GM19035 (cell line): ENCODE measurements at regions not wholly inside any gene's neighbourhood (a gene's known extent, or its start where the extent isn't known, plus 50 kb on each side); places are given as distances from the start of the nearest gene placed in this dataset.

Experiments
- ATAC-seq: cut with Tn5 transposase; IDR thresholded peaks from one replicate; pipeline ENCODE4 v1.9.1; 2021; ENCODE audit not compliant: unreplicated experiment

- ATAC-seq: no peak
Observed at GRCh38 chr4:153137159-153137558, 67.1 kb upstream of the TRIM2 start.

DNA sequence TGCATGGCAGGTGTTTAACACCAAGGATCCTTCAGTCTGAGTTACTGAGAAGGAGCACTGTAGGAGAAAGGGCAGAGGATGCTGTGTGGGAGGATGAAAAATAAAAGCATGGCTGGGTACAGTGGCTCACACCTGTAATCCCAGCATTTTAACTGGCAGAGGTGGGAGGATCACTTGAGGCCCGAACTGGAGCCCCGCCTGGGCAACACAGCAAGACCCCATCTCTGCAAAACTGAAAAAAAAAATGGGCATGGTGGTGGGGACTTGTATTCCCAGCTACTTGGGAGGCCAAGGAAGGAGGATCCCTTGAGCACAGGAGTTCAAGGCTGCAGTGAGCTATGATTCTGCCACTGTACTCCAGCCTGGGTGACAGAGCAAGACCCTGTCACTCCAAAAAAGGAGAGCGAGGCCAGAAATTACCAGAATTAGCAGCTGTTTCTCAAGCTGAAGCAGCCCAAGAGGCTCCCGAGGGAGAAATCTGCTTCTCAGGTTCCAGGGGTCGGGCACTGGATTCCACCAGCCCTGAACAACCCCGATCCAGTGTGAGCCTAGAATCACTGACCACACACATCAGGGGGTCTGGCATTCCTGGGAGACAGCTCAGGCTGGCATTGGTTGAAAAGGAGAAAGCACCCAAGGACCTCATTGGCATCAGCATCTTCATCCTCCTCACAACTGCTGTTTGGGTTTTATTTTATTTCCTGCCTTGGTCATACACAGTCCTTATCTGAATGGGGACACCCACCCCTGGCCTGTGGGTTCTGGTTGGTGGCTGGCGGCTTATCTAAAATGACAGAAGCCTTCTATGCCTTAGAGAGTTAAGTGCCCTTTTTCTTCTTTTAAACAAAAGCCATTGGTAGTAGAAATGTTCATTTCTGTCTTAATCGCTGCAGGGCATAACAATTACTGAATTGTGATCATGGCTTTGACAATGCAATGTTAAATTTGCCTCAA is 66.3 kb upstream of the TRIM2 start:
- no peak for ATAC-seq

GRCh38 chr4:153138736-153139135 is 65.5 kb upstream of the TRIM2 start:
- no peak for ATAC-seq

GRCh38 chr4:153140294-153140693 is 63.9 kb upstream of the TRIM2 start:
- no peak for ATAC-seq

DNA sequence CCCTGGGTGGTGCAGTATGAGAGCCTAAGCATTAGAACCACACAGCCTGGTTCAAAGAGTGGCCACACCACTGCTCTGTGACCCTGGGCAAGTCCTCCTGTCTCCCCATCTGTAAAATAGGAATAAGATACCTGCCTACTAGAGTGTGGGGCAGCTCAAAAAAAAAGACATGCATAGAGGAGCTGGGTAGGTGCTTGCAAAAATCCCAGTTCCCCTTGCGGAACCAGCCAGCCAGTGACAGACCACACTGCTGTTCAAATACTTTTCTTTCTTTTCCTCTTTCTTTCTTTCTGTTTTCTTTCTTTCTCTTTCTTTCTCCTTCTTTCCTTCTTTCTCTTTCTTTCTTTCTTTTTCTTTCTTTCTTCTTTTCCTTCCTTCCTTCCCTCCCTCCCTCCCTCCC is 63.0 kb upstream of the TRIM2 start:
- ATAC-seq: no peak

DNA sequence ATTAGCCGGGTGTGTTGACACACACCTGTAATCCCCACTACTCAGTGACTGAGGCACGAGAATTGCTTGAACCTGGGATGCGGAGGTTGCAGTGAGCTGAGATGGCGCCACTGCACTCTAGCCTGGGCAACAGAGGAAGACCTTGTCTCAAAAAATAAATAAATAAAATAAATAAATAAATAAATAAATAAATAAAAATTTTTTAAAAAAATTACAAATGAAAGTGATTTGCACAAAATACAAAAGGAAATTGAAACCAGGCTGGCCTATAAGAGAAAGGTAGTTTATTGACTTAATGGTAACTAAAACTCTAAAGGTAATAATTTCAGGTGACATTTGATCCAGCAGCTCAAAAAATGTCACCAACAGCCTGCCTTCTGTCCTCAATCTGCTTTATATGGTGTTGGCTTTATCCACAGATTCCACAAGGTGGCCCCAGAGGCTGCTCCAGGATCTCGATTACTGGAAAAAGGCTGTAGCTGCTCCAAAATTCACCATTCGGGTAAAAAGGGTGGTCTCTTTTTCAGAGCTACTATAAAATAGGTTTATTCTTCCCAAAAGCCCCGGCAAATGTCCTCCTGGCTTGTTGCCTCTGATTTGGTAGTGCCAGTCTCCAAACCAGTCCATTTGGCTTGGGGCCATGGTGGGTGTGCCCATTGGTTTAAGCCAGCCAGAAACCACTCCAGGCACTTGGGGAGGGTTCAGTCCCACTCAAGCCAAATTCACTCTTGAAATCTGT is 61.4 kb upstream of the TRIM2 start:
- no peak for ATAC-seq

DNA sequence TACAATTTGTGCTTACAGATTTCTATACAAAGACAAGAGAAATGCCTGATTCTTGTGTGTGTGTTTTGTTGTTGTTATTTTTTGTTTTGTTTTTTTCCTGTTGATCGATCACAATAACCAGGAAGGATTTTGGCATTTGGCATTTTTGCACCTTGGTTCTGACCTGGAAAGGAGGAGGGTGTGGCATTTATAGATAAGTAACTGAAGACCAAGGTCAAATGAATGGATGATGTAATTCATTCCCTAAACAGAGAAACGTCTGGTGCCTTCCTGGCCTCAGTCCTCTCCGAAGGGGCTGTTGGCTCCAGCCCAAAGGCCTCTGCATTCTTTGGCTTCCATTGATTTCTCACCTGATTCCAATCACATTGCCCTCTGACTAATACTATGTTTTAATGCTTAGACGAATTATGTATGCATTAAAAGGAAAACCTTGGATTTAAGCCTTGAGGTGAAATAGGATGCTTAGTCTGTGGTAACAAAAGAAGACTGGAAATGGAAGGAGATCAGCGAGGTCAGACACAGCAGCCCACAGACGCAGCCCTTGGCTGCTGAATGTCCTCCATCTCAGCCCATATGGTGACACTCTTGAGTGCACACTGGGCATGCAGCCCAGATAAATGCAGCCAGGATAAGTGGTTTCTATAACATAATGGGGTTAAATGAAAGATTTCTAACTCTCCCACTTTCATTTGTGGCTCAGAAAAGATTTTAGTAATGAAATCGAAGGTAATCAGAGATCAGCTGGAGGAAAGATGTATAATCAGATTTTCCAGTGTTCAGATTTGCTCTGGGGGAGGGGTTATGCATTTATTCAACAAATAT is 60.5 kb upstream of the TRIM2 start:
- no peak for ATAC-seq

- ATAC-seq: no peak
Observed at GRCh38 chr4:153146031-153146430, 58.2 kb upstream of the TRIM2 start.

GRCh38 chr4:153146961-153147360 is 57.3 kb upstream of the TRIM2 start:
- ATAC-seq: no peak

- ATAC-seq: no peak
Observed at GRCh38 chr4:153148791-153149190, 55.5 kb upstream of the TRIM2 start.

- no peak for ATAC-seq
Observed at GRCh38 chr4:153151535-153152455, 52.4 kb upstream of the TRIM2 start.

DNA sequence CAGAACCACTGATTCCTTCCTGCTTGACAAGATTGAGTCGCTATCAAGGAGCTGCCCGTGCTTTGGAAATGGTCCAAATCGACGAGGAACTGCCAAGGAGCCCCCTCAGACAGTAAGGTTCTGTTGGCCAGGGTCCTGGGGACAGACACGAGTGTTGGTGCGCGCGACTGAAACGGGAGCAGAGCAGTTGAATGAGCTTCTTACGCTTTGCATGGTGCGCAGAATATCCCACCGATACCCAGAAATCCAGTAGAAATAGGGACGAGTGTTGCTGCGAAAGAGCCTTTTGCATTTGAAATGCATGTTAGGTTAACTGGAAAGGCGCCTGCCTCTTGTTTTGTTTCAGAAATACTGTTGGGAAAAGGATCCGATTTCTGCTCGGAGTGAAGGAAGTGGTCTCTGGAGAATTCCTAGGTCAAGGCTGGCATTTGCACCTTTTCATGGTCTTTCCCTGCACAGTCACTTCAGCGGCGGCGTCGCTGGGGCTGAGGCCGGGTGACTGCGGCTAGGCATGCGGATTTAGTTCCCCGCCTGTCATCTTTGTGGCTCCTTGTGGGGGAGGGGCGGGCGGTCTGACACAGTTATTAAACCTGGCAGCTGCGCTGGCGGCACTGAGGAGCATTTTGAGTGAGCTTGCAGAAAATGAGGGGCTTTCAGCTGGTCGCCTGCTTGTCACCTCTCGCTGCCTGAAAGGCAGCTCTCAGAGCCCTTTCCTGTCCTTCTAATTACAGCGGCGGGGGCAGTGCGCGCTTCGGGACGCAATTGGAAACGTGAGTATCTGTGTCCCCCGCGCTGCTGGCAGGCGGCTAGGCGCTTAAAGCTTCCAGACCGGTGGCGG is 51.5 kb upstream of the TRIM2 start:
- peak; percentile 21 for ATAC-seq

DNA sequence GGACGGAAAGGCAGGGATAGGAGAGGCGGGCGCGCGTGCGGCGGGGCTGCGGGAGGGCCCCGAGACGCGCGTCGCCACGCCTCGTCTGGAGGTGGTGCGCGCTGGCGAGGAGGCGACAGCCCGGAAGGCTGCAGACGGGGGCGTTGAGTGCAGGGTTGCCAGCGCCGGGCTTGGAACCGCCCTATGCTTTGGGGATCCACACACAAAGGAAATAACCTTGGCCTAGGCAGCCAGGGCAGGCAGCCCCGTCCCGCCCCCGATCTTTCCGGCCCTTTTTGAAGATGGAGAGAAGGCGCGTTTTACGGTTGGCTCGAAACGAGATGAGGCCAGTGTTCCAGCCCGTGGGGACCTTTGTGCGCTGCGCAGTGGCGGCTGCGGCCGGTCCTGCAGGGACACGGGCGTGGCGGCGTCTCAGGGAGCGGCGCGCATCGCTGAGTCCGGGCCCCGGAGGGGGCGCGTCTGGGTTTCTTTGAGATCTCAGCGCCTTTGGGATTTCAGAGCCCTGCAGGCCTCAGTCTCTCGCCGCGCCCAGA is 50.8 kb upstream of the TRIM2 start:
- peak; percentile 68 for ATAC-seq

GRCh38 chr4:153154007-153154975 is 50.0 kb upstream of the TRIM2 start:
- ATAC-seq: no peak
